Transverse colon (tissue), 4 donors: ENCODE measurements at regions not wholly inside any gene's neighbourhood (a gene's known extent, or its start where the extent isn't known, plus 50 kb on each side); places are given as distances from the start of the nearest gene placed in this dataset.

Experiments
- DNase-seq: peaks from one replicate; pipeline ENCODE4 v3.0.0-alpha.2; 2019
- H3K27ac ChIP-seq, 4 donors: fragments of 200-600 bp; sonication (generic); 2 replicates each; pipeline ENCODE4 v1.5.1; 2016 to 2018; ENCODE audit warnings: inconsistent platforms in 4 of 4
- H3K27me3 ChIP-seq: fragments of 200-600 bp; sonication (generic); 2 replicates; pipeline ENCODE4 v1.5.1; 2017; ENCODE audit warnings: inconsistent platforms
- H3K36me3 ChIP-seq, 4 donors: fragments of 200-600 bp; sonication (generic); 2 replicates each; pipeline ENCODE4 v1.5.1; 2017 to 2019; ENCODE audit warnings: inconsistent platforms in 4 of 4
- H3K4me1 ChIP-seq, 4 donors: fragments of 200-600 bp; sonication (generic); 2 replicates each; pipeline ENCODE4 v1.5.1; 2017 to 2020; ENCODE audit warnings: inconsistent platforms in 4 of 4
- H3K4me3 ChIP-seq, 4 donors: fragments of 200-600 bp; sonication (generic); 1 replicate in 1 of 4; 2 replicates in 3 of 4; pipeline versions ENCODE4 v1.5.1 to v1.6.1; 2017 to 2019; ENCODE audit warnings: inconsistent platforms in 4 of 4
- H3K9me3 ChIP-seq, 2 donors: fragments of 200-600 bp; sonication (generic); 2 replicates each; pipeline ENCODE4 v1.5.1; 2017 to 2019; ENCODE audit warnings: inconsistent platforms in 2 of 2
- EP300 ChIP-seq: sonication (generic); formaldehyde crosslinking; IDR thresholded peaks from one replicate; pipeline ENCODE4 v1.6.1; 2017; ENCODE audit warnings: antibody characterized with exemption, low read depth
- POLR2A ChIP-seq: fragments of 450-650 bp; IDR thresholded peaks from one replicate; pipeline ENCODE4 v1.6.1; 2016; ENCODE audit warnings: antibody characterized with exemption, mild to moderate bottlenecking, moderate library complexity
- POLR2AphosphoS5 ChIP-seq, 3 donors: sonication (generic); formaldehyde crosslinking; IDR thresholded peaks; one replicate each; pipeline ENCODE4 v1.6.1; 2016; ENCODE audit warnings: antibody characterized with exemption in 3 of 3
- WGBS, 2 donors: methylation state at CpG; one replicate each; pipeline ENCODE4 v1.1.5; 2018; ENCODE audit warnings: low coverage in 1 of 2; 5-methylcytosine and 5-hydroxymethylcytosine counted together
- in situ Hi-C, 4 donors: fragments of 200-750 bp; cut with MboI; loops; one replicate each; pipeline versions ENCODE4 v1.15.0 to v1.15.1; 2017; ENCODE audit warnings: low sequenced_read_pairs in 3 of 4, low pct_ligation_motif_present in 1 of 4, low pct_unique_long_range_greater_than_20kb in 1 of 4
- intact Hi-C: fragments of 100-400 bp; cut with DNase I; formaldehyde crosslinking; loops from one replicate; pipeline ENCODE4 v1.15.1; 2023; ENCODE audit warnings: low total_unique reads
- TF ChIP-seq, protein P1 (sequence below), 5 experiments: fragments of 200-600 bp in 3 of 5; fragments of 450-650 bp in 2 of 5; sonication (generic) in 3 of 5; IDR thresholded peaks; 1 replicate in 2 of 5; 2 replicates in 3 of 5; pipeline ENCODE4 v1.5.1; 2016 to 2017; ENCODE audit warnings: antibody characterized with exemption in 5 of 5, inconsistent platforms in 3 of 5, mild to moderate bottlenecking in 2 of 5, moderate library complexity in 1 of 5

GRCh38 chr3:5497497-5497896, 310.0 kb downstream of the EDEM1 start:
- Histone ChIP-seq H3K36me3 (no peaks in the 10 kb centered on the region), H3K4me3 (no peak overlapping the region), H3K9me3 (no peaks in the 10 kb centered on the region), H3K27me3 (no peaks in the 10 kb centered on the region), H3K4me1 (no peaks in the 10 kb centered on the region), H3K27ac (no peak overlapping the region)
- TF ChIP-seq POLR2A (no peak), EP300 (no peak), POLR2AphosphoS5 (IDR thresholded peaks at IDR 0.05) (no peak)
- TF ChIP-seq, protein P1, sequence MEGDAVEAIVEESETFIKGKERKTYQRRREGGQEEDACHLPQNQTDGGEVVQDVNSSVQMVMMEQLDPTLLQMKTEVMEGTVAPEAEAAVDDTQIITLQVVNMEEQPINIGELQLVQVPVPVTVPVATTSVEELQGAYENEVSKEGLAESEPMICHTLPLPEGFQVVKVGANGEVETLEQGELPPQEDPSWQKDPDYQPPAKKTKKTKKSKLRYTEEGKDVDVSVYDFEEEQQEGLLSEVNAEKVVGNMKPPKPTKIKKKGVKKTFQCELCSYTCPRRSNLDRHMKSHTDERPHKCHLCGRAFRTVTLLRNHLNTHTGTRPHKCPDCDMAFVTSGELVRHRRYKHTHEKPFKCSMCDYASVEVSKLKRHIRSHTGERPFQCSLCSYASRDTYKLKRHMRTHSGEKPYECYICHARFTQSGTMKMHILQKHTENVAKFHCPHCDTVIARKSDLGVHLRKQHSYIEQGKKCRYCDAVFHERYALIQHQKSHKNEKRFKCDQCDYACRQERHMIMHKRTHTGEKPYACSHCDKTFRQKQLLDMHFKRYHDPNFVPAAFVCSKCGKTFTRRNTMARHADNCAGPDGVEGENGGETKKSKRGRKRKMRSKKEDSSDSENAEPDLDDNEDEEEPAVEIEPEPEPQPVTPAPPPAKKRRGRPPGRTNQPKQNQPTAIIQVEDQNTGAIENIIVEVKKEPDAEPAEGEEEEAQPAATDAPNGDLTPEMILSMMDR (IDR thresholded peaks at IDR 0.05) = no peak
- in situ Hi-C loops (no loop called here), intact Hi-C loops (no loop called here)
- no peak for DNase-seq

GRCh38 chr3:5498981-5499380, 311.5 kb downstream of the EDEM1 start:
- in situ Hi-C loops (no loop called here), intact Hi-C loops (no loop called here)
- TF ChIP-seq POLR2A (no peak), POLR2AphosphoS5 (IDR thresholded peaks at IDR 0.05) (no peak), EP300 (no peak)
- TF ChIP-seq, protein P1 (IDR thresholded peaks at IDR 0.05) = no peak
- WGBS, 2 donors = 70 to 72% methylated on average over 2 of the region's 2 CpGs
- no peak overlapping the region for H3K27ac ChIP-seq
- no peak overlapping the region for H3K4me3 ChIP-seq
- no peaks in the 10 kb centered on the region for H3K27me3 ChIP-seq
- DNase-seq = no peak
- no peaks in the 10 kb centered on the region for H3K4me1 ChIP-seq
- H3K9me3 ChIP-seq = no peaks in the 10 kb centered on the region
- no peaks in the 10 kb centered on the region for H3K36me3 ChIP-seq

GRCh38 chr3:5499404-5499803, 311.9 kb downstream of the EDEM1 start:
- Histone ChIP-seq H3K36me3 (no peaks in the 10 kb centered on the region), H3K4me1 (no peaks in the 10 kb centered on the region), H3K9me3 (no peaks in the 10 kb centered on the region), H3K4me3 (no peak overlapping the region), H3K27me3 (no peaks in the 10 kb centered on the region), H3K27ac (no peak overlapping the region)
- in situ Hi-C loops (no loop called here), intact Hi-C loops (no loop called here)
- 71% methylated on average over 1 of the region's 1 CpG; no CpG with 5 or more reads in 1 of the 2 donors for WGBS, 2 donors
- DNase-seq = no peak
- TF ChIP-seq, protein P1 (IDR thresholded peaks at IDR 0.05) = no peak
- TF ChIP-seq POLR2AphosphoS5 (IDR thresholded peaks at IDR 0.05) (no peak), EP300 (no peak), POLR2A (no peak)

GRCh38 chr3:5503136-5503535, 315.6 kb downstream of the EDEM1 start:
- intact Hi-C loops = no loop called here
- WGBS, 2 donors = 94 to 95% methylated on average over 3 of the region's 3 CpGs

More at GRCh38 chr3:5503136-5503535, 315.6 kb downstream of the EDEM1 start:
- H3K36me3 ChIP-seq = no peaks in the 10 kb centered on the region
- peaks cover 0 to under 1% of the 10 kb centered on the region in 2 donors for H3K9me3 ChIP-seq
- H3K27me3 ChIP-seq = no peaks in the 10 kb centered on the region
- TF ChIP-seq POLR2AphosphoS5 (IDR thresholded peaks at IDR 0.05) (no peak), EP300 (no peak), POLR2A (no peak)
- TF ChIP-seq, protein P1 (IDR thresholded peaks at IDR 0.05) = no peak
- H3K4me3 ChIP-seq = no peak overlapping the region
- no peaks in the 10 kb centered on the region for H3K4me1 ChIP-seq
- no peak overlapping the region for H3K27ac ChIP-seq
- no peak for DNase-seq
- in situ Hi-C loops = no loop called here
